ENCODE measurements at regions not wholly inside any gene's neighbourhood (a gene's known extent, or its start where the extent isn't known, plus 50 kb on each side); places are given as distances from the start of the nearest gene placed in this dataset.

DNA sequence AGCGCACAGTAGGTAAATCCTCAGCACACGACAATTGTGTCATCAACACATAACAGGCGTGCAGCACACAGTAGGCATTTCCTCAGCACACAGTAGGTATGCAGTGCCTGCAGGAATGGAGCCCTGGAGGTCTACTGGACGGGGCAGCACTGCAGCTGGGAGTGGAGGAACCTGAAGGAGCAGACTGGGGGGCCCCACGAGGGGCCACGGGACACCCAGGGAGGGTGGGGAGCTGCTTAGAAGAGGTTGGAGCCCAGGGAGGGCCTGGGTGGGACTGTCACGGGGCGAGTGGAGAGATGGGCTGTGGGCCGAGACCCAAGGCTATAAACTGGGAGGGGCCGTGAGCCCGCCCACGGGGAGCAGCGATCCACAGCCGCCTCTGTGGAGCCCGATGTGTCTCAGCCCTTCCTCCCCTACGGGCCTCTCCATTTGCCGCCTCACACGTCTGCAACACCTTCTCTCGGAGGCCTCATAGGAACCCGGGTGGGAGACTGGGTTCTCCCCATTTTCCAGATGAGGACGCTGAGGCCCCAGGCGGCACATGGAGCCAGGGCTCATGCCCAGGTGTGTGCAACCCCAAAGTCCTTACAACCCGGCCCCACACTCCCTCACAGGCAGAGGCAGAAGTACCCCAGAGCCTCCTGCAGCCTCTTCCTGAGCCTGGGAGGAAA lies 101.5 kb downstream of the MICALL2 start:
- Histone ChIP-seq H3K36me3 (no peaks in the 10 kb centered on the region), H3K9me3 (no peaks in the 10 kb centered on the region), H3K27me3 (peaks cover 51% of the 10 kb centered on the region), H3K4me1 (peaks cover 0 to 4% (median 0%) of the 10 kb centered on the region in 4 donors), H3K27ac (no peak overlapping the region), H3K4me3 (no peak overlapping the region)
- 50 to 100% methylated on average over 1 to 23 of the region's 23 CpGs for WGBS, 2 donors (ENCODE audit: low coverage in 1 of 2)
- in situ Hi-C loops (cut with MboI; ENCODE audit: low pct_ligation_motif_present in 1 of 4, low pct_unique_long_range_greater_than_20kb in 1 of 4, low sequenced_read_pairs in 3 of 4) = no loop called here
- DNase-seq = no peak
- intact Hi-C loops (cut with DNase I; ENCODE audit: low total_unique reads) = no loop called here
- TF ChIP-seq POLR2A (IDR thresholded peaks at IDR 0.05) (no peak), EP300 (IDR thresholded peaks at IDR 0.05; ENCODE audit: low read depth) (no peak), CTCF (IDR thresholded peaks at IDR 0.05) (no peak), POLR2AphosphoS5 (IDR thresholded peaks at IDR 0.05) (no peak)

GRCh38 chr7:1358376-1359050 lies 100.8 kb downstream of the MICALL2 start:
- intact Hi-C loops (cut with DNase I; ENCODE audit: low total_unique reads) (no loop called here), in situ Hi-C loops (cut with MboI; ENCODE audit: low pct_ligation_motif_present in 1 of 4, low pct_unique_long_range_greater_than_20kb in 1 of 4, low sequenced_read_pairs in 3 of 4) (no loop called here)
- no peak for TF ChIP-seq EP300 (IDR thresholded peaks at IDR 0.05; ENCODE audit: low read depth)
- no peak for TF ChIP-seq POLR2A (IDR thresholded peaks at IDR 0.05)
- no peak for TF ChIP-seq CTCF (IDR thresholded peaks at IDR 0.05)
- TF ChIP-seq POLR2AphosphoS5 (IDR thresholded peaks at IDR 0.05) = no peak
- peaks cover 0 to 4% (median 0%) of the 10 kb centered on the region in 4 donors for H3K4me1 ChIP-seq
- DNase-seq = no peak
- H3K27me3 ChIP-seq = peaks cover 43% of the 10 kb centered on the region
- no peak overlapping the region for H3K4me3 ChIP-seq
- no peak overlapping the region for H3K27ac ChIP-seq
- 32% methylated on average over 22 of the region's 22 CpGs; no CpG with 5 or more reads in 1 of the 2 donors for WGBS, 2 donors (ENCODE audit: low coverage in 1 of 2)
- H3K9me3 ChIP-seq = no peaks in the 10 kb centered on the region
- no peaks in the 10 kb centered on the region for H3K36me3 ChIP-seq

DNA sequence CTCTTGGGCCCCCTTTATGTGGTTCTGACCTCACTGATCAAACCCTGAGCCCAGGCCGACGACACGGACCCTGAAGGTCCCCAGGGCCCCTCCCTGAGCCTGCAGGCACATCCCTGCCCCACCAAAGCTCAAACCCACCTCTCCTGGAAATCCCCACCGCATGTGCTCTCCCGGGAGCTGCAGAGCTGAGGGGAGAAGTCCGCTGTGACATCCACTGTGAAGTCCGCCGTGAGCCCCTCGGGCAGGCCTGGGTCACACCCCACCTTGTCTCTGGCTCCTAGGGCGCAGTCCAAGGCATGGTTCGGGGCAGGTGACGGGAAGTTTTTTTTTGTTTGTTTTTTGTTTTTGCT lies 100.2 kb downstream of the MICALL2 start:
- no peak for TF ChIP-seq POLR2AphosphoS5 (IDR thresholded peaks at IDR 0.05)
- no peak for TF ChIP-seq POLR2A (IDR thresholded peaks at IDR 0.05)
- no peak for TF ChIP-seq CTCF (IDR thresholded peaks at IDR 0.05)
- TF ChIP-seq EP300 (IDR thresholded peaks at IDR 0.05; ENCODE audit: low read depth) = no peak
- H3K4me3 ChIP-seq = no peak overlapping the region
- intact Hi-C loops (cut with DNase I; ENCODE audit: low total_unique reads) (no loop called here), in situ Hi-C loops (cut with MboI; ENCODE audit: low pct_ligation_motif_present in 1 of 4, low pct_unique_long_range_greater_than_20kb in 1 of 4, low sequenced_read_pairs in 3 of 4) (no loop called here)
- 36% methylated on average over 12 of the region's 12 CpGs; no CpG with 5 or more reads in 1 of the 2 donors for WGBS, 2 donors (ENCODE audit: low coverage in 1 of 2)
- no peak overlapping the region for H3K27ac ChIP-seq
- no peaks in the 10 kb centered on the region for H3K36me3 ChIP-seq
- peaks cover 0 to 4% (median 0%) of the 10 kb centered on the region in 4 donors for H3K4me1 ChIP-seq
- peaks cover 38% of the 10 kb centered on the region for H3K27me3 ChIP-seq
- no peaks in the 10 kb centered on the region for H3K9me3 ChIP-seq
- DNase-seq = no peak

GRCh38 chr7:1359681-1360485 lies 99.4 kb downstream of the MICALL2 start:
- H3K4me1 ChIP-seq = peaks cover 0 to 4% (median 0%) of the 10 kb centered on the region in 4 donors
- H3K4me3 ChIP-seq = no peak overlapping the region
- H3K9me3 ChIP-seq = no peaks in the 10 kb centered on the region
- no peak overlapping the region for H3K27ac ChIP-seq
- peaks cover 29% of the 10 kb centered on the region for H3K27me3 ChIP-seq
- intact Hi-C loops (cut with DNase I; ENCODE audit: low total_unique reads) (no loop called here), in situ Hi-C loops (cut with MboI; ENCODE audit: low pct_ligation_motif_present in 1 of 4, low pct_unique_long_range_greater_than_20kb in 1 of 4, low sequenced_read_pairs in 3 of 4) (no loop called here)
- DNase-seq = no peak
- WGBS, 2 donors (ENCODE audit: low coverage in 1 of 2) = 78 to 100% methylated on average over 1 to 18 of the region's 19 CpGs
- no peaks in the 10 kb centered on the region for H3K36me3 ChIP-seq
- no peak for TF ChIP-seq EP300 (IDR thresholded peaks at IDR 0.05; ENCODE audit: low read depth)
- TF ChIP-seq POLR2A (IDR thresholded peaks at IDR 0.05) = no peak
- TF ChIP-seq POLR2AphosphoS5 (IDR thresholded peaks at IDR 0.05) = no peak
- no peak for TF ChIP-seq CTCF (IDR thresholded peaks at IDR 0.05)
